ENCODE measurements at regions not wholly inside any gene's neighbourhood (a gene's known extent, or its start where the extent isn't known, plus 50 kb on each side); places are given as distances from the start of the nearest gene placed in this dataset.
"Not testable (repeated sequence)": the region's sequence is repeated elsewhere in the genome, so short reads cannot be mapped to it uniquely, and the experiment has no call there.

- no peak for DNase-seq
Measured at GRCh38 chr2:58495806-58496205, 254.7 kb upstream of the FANCL start.

GRCh38 chr2:58494071-58494501, 253.0 kb upstream of the FANCL start:
- no peak for DNase-seq

- no peak for DNase-seq
Measured at GRCh38 chr2:58484629-58485028, 243.5 kb upstream of the FANCL start.

- no peak for DNase-seq
Measured at GRCh38 chr2:58484221-58484620, 243.1 kb upstream of the FANCL start.

GRCh38 chr2:58483307-58483706, 242.2 kb upstream of the FANCL start:
- DNase-seq, result no peak

GRCh38 chr2:58481670-58482069, 240.5 kb upstream of the FANCL start:
- no peak for DNase-seq

- DNase-seq, result no peak
Measured at GRCh38 chr2:58480141-58480540, 239.0 kb upstream of the FANCL start.

GRCh38 chr2:58479535-58480140, 238.5 kb upstream of the FANCL start:
- no peak for DNase-seq

- DNase-seq, result no peak
Measured at GRCh38 chr2:58476556-58476955, 235.4 kb upstream of the FANCL start.

GRCh38 chr2:58475756-58476155, 234.6 kb upstream of the FANCL start:
- DNase-seq, result no peak

GRCh38 chr2:58473165-58473564, 232.0 kb upstream of the FANCL start:
- no peak for DNase-seq

GRCh38 chr2:58466804-58467203, 225.7 kb upstream of the FANCL start:
- no peak for DNase-seq

GRCh38 chr2:58466021-58466420, 224.9 kb upstream of the FANCL start:
- DNase-seq, result not testable (repeated sequence)

GRCh38 chr2:58460670-58461069, 219.5 kb upstream of the FANCL start:
- no peak for DNase-seq

GRCh38 chr2:58449286-58450010, 208.3 kb upstream of the FANCL start:
- no peak for DNase-seq

- DNase-seq, result no peak
Measured at GRCh38 chr2:58448845-58449244, 207.7 kb upstream of the FANCL start.

GRCh38 chr2:58448065-58448507, 207.0 kb upstream of the FANCL start:
- peak; percentile 4 for DNase-seq

GRCh38 chr2:58447586-58447985, 206.5 kb upstream of the FANCL start:
- DNase-seq, result no peak

GRCh38 chr2:58441643-58442042, 200.5 kb upstream of the FANCL start:
- no peak for DNase-seq

GRCh38 chr2:58436872-58437271, 195.7 kb upstream of the FANCL start:
- DNase-seq, result no peak

- DNase-seq, result no peak
Measured at GRCh38 chr2:58435246-58435645, 194.1 kb upstream of the FANCL start.

- DNase-seq, result no peak
Measured at GRCh38 chr2:58434692-58435091, 193.6 kb upstream of the FANCL start.

- DNase-seq, result no peak
Measured at GRCh38 chr2:58432491-58433170, 191.5 kb upstream of the FANCL start.
